ENCODE measurements at regions not wholly inside any gene's neighbourhood (a gene's known extent, or its start where the extent isn't known, plus 50 kb on each side); places are given as distances from the start of the nearest gene placed in this dataset.

DNA sequence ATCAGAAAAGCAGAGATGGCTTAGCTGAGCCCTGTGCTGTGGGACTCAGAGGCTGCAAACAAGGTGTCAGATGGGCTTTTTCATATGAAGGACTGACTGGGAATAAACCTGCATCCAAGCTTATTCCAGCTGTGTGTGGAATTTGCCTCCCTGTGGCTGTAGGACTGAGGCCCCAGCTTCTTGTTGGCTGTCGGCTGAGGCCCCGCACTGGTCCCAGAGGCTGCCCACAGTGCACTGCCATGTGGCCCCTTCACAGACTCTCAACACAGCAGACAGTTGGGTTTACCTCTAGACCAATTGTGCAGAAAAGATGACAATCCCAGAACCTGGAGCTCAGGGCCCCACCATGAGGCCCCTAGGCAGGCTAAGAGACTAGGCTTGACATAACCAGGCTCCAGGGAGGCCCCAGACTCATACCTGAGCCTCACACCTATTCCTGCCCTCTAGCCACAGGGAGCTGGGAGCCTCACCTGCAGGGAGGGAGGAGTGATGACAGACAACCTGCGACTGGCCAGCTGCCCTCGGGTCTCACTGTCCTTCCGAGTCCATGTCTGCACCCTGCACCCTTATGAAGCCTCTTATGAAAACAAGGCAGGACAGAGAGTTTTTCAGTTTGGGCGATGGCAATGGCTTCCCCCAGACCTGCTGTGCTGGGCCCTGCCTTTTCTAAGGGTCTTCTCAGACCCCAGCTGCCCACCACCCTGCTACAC lies 615.5 kb downstream of the NPHP4 start:
- Histone ChIP-seq H3K9me3 (ENCODE audit: control insufficient read depth, insufficient read depth, low read length) (peaks cover 6% of the 10 kb centered on the region; the same call in 1 of the 2 replicates), H3K27me3 (ENCODE audit: control insufficient read depth, low read length) (no peaks in the 10 kb centered on the region), H3K4me3 (ENCODE audit: low read length) (no peak overlapping the region), H3K36me3 (ENCODE audit: control insufficient read depth, low read length) (no peaks in the 10 kb centered on the region), H4K20me1 (ENCODE audit: control insufficient read depth, insufficient read depth, low read depth, low read length) (no peaks in the 10 kb centered on the region), H3F3A (ENCODE audit: control insufficient read depth, insufficient read depth) (no peaks in the 10 kb centered on the region), H3K4me1 (ENCODE audit: control insufficient read depth, low read length) (no peaks in the 10 kb centered on the region), H3K27ac (ENCODE audit: low read depth, low read length) (no peak overlapping the region), H3K9me2 (replicated peaks; ENCODE audit: control insufficient read depth, low read length) (no peaks in the 10 kb centered on the region), H3K4me2 (ENCODE audit: low read length) (no peak overlapping the region), H3K79me2 (ENCODE audit: control insufficient read depth, low read length) (no peaks in the 10 kb centered on the region)
- no peak for TF ChIP-seq EZH2phosphoT487 (IDR thresholded peaks at IDR 0.05; ENCODE audit: borderline replicate concordance, low read length)
- TF ChIP-seq, protein P1, sequence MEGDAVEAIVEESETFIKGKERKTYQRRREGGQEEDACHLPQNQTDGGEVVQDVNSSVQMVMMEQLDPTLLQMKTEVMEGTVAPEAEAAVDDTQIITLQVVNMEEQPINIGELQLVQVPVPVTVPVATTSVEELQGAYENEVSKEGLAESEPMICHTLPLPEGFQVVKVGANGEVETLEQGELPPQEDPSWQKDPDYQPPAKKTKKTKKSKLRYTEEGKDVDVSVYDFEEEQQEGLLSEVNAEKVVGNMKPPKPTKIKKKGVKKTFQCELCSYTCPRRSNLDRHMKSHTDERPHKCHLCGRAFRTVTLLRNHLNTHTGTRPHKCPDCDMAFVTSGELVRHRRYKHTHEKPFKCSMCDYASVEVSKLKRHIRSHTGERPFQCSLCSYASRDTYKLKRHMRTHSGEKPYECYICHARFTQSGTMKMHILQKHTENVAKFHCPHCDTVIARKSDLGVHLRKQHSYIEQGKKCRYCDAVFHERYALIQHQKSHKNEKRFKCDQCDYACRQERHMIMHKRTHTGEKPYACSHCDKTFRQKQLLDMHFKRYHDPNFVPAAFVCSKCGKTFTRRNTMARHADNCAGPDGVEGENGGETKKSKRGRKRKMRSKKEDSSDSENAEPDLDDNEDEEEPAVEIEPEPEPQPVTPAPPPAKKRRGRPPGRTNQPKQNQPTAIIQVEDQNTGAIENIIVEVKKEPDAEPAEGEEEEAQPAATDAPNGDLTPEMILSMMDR (IDR thresholded peaks at IDR 0.05; ENCODE audit: low read depth, low read length, poor library complexity, severe bottlenecking): no peak

DNA sequence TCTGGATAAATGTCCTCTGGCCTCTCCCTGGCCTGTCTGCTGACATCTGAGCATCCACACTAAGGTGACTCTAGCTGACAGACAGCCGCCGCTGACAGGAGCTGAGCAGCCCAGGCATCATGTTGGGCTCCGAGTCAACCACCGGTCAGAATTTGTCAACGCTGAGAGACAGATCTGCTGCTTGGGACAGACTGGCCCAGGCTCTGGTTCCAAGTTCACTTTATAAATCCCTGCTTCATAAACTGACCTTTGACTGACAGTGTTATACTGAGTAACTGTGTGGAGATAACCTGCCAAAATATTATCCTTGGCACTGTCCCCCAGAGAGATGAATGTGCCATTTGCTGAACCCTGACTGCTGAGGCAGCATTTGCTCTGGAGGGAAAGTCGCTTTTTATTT lies 616.7 kb downstream of the NPHP4 start:
- no peak overlapping the region for H3K4me2 ChIP-seq (ENCODE audit: low read length)
- H3K27me3 ChIP-seq (ENCODE audit: control insufficient read depth, low read length): no peaks in the 10 kb centered on the region
- TF ChIP-seq, protein P1 (IDR thresholded peaks at IDR 0.05; ENCODE audit: low read depth, low read length, poor library complexity, severe bottlenecking): no peak
- no peak for TF ChIP-seq EZH2phosphoT487 (IDR thresholded peaks at IDR 0.05; ENCODE audit: borderline replicate concordance, low read length)
- H3K79me2 ChIP-seq (ENCODE audit: control insufficient read depth, low read length): no peaks in the 10 kb centered on the region
- H3K36me3 ChIP-seq (ENCODE audit: control insufficient read depth, low read length): no peaks in the 10 kb centered on the region
- no peaks in the 10 kb centered on the region for H3K4me1 ChIP-seq (ENCODE audit: control insufficient read depth, low read length)
- no peaks in the 10 kb centered on the region for H3K9me2 ChIP-seq (replicated peaks; ENCODE audit: control insufficient read depth, low read length)
- no peaks in the 10 kb centered on the region for H3F3A ChIP-seq (ENCODE audit: control insufficient read depth, insufficient read depth)
- H3K27ac ChIP-seq (ENCODE audit: low read depth, low read length): no peak overlapping the region
- H4K20me1 ChIP-seq (ENCODE audit: control insufficient read depth, insufficient read depth, low read depth, low read length): no peaks in the 10 kb centered on the region
- H3K9me3 ChIP-seq (ENCODE audit: control insufficient read depth, insufficient read depth, low read length): peaks cover 6% of the 10 kb centered on the region; the same call in 1 of the 2 replicates
- no peak overlapping the region for H3K4me3 ChIP-seq (ENCODE audit: low read length)

DNA sequence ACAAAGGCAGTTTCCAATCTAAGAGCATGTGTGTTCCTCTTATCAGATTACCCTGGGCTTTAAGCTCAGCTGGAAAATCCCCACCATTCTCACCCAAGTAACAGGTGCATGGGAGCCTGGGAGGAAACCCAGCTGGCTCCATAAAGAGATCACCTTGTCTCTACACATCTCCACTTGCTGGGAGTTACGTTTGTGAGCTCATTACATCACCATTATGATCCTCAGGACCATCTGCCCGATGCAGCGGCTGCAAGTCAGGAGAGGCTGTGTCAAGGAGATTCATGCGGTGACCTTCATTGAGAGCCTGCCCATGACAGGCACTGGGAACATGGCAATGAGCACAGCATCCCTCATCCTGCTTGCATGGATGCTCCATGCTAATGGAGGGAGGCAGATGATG lies 618.0 kb downstream of the NPHP4 start:
- no peaks in the 10 kb centered on the region for H3K9me2 ChIP-seq (replicated peaks; ENCODE audit: control insufficient read depth, low read length)
- no peaks in the 10 kb centered on the region for H4K20me1 ChIP-seq (ENCODE audit: control insufficient read depth, insufficient read depth, low read depth, low read length)
- H3K27me3 ChIP-seq (ENCODE audit: control insufficient read depth, low read length): no peaks in the 10 kb centered on the region
- H3F3A ChIP-seq (ENCODE audit: control insufficient read depth, insufficient read depth): no peaks in the 10 kb centered on the region
- no peaks in the 10 kb centered on the region for H3K79me2 ChIP-seq (ENCODE audit: control insufficient read depth, low read length)
- H3K4me2 ChIP-seq (ENCODE audit: low read length): no peak overlapping the region
- TF ChIP-seq, protein P1 (IDR thresholded peaks at IDR 0.05; ENCODE audit: low read depth, low read length, poor library complexity, severe bottlenecking): no peak
- TF ChIP-seq EZH2phosphoT487 (IDR thresholded peaks at IDR 0.05; ENCODE audit: borderline replicate concordance, low read length): no peak
- peaks cover 6% of the 10 kb centered on the region; the same call in 1 of the 2 replicates for H3K9me3 ChIP-seq (ENCODE audit: control insufficient read depth, insufficient read depth, low read length)
- H3K4me1 ChIP-seq (ENCODE audit: control insufficient read depth, low read length): no peaks in the 10 kb centered on the region
- H3K36me3 ChIP-seq (ENCODE audit: control insufficient read depth, low read length): no peaks in the 10 kb centered on the region
- H3K27ac ChIP-seq (ENCODE audit: low read depth, low read length): no peak overlapping the region
- no peak overlapping the region for H3K4me3 ChIP-seq (ENCODE audit: low read length)

Data from DOHH2 (cell line).